Posterior cingulate gyrus (tissue), 11 donors: ENCODE measurements at regions not wholly inside any gene's neighbourhood (a gene's known extent, or its start where the extent isn't known, plus 50 kb on each side); places are given as distances from the start of the nearest gene placed in this dataset.
A peak's percentile ranks its signal among the peaks of the same experiment; 100 is the strongest.
"Not testable (repeated sequence)": the region's sequence is repeated elsewhere in the genome, so short reads cannot be mapped to it uniquely, and the experiment has no call there.

Experiments
- DNase-seq, 10 donors: peaks; one replicate each; pipeline versions ENCODE4 v3.0.0 to v3.0.0-alpha.2; 2020 to 2021; ENCODE audit warnings: mixed read lengths in 3 of 10
- intact Hi-C: fragments of 100-400 bp; cut with DNase I; formaldehyde crosslinking; loops from one replicate; pipeline ENCODE4 v1.15.1; 2023

DNA sequence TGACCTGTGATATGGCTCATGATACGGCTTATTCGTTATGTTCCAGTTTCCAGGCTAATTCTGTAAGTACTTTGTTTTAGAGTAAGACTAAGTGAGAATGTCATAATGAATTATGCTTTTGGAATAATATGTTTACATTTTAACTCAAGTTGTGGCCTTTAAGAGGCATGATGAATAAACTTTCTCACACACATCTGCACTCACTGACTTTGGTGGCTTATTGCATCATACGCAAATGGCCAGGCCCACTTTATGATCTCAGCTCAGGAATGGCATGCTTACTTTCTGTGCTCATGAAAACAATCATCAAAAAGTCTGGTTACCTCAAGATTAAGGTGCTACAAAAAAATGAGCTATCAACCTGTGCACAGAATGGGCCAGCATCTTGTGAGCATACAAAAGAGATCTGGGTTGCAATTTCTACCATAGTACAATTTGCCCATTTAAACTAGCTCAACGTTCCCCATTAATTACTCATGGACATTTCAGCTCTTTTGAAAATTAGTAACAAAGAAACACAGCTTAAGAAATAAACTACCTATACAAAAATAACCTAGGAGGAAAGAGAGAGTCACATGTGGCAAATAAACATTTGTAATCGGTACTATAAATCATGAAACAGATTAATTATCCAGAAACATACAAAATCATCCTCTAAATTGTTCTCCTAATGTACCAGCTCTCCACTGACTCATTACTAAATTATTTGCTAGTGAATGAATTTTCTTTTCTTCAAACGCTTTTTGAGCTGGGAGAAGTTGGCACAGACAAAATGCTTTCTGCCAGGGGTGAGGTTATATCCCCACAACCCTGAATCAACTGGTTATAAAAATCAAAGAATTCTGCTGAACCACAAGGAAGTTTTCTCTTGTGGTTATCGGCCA lies 439.0 kb upstream of the ADAMTS9 start:
- intact Hi-C loops: no loop called here

DNA sequence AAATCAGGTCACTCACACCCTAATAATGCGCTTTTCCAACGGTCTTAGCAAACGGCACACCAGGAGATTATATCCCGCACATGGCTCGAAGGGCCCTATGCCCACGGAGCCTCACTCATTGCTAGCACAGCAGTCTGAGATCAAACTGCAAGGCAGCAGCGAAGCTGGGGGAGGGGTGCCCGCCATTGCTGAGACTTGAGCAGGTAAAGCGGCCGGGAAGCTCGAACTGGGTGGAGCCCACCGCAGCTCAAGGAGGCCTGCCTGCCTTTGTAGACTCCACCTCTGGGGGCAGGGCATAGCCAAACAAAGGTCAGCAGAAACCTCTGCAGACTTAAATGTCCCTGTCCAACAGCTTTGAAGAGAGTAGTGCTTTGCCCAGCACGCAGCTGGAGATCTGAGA lies 432.4 kb upstream of the ADAMTS9 start:
- intact Hi-C loops: not testable (repeated sequence)
- DNase-seq: peak in 1 of 10 donors; percentile 62

More for the DNA sequence above, 439.0 kb upstream of the ADAMTS9 start:
- no peak for DNase-seq

DNA sequence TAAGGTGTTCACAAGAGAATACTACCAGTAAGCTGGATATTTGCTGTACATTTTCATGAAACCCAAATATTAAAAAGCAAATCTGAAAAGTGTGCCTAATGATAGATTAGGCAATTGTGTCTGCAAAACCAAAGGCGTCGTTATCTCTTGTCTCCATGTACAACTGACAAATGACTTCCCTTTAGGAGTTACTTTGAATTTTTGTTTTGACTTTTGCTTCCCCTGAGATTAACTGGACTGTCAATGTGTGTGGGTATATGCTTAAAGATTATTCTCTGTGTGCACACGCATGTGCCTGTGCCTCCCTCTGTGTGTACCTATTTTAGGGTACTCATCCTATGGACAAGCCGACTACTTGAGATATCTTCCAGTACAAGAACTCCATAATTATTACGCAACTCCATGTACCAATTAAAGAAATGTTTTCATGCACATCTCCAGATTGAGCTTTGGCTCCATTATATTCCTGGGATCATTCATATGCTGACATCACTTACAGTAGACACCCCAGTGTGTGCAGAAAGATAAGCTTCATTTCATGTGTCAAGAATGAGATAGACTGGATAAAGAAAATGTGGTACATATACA lies 431.2 kb upstream of the ADAMTS9 start:
- intact Hi-C loops: no loop called here
- no peak for DNase-seq

DNA sequence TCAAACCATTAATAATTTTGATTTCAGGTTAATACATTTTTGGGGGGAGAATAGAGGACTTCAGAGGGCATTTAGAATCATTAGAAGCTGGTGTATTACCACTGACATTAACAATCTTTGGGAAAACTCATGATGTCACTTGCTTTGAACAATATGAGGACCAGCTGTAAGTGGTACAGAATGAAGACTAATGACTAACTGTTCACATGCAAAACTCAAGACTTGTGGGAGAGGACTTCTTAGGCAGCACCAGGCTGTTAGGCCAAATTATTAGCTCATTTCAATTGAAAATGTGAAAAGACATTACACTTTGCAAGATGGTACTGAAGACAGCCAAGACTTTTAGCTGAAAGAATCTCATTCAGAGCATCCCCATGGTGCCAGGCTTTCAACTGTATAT lies 426.2 kb upstream of the ADAMTS9 start:
- intact Hi-C loops: no loop called here
- DNase-seq: no peak

DNA sequence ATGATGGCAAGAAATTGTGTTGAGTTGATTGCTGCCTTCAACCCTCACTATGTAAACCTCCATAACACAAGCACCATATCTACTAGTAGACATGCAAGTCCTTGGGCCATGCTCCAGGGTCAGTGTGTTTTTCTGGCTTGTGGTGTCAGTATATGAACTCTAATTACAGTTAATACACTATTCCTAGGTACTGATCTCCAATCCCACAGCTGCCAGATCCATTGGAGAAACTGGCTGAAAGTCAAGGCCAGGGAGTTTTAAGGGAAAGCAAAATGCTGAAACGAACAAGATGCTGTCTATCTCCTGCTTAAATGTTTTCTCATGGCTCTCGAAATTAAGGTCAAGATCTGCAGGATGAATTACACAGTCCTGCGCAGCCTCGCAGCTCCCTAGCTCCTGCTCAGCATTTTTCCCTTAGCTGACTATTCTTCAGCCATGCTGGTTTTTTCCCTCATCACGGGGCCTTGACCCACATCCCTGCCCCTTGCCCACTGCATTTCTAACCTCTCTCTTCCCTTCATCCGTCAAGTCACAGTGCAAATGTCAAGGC lies 425.0 kb upstream of the ADAMTS9 start:
- DNase-seq: no peak
- intact Hi-C loops: no loop called here

DNA sequence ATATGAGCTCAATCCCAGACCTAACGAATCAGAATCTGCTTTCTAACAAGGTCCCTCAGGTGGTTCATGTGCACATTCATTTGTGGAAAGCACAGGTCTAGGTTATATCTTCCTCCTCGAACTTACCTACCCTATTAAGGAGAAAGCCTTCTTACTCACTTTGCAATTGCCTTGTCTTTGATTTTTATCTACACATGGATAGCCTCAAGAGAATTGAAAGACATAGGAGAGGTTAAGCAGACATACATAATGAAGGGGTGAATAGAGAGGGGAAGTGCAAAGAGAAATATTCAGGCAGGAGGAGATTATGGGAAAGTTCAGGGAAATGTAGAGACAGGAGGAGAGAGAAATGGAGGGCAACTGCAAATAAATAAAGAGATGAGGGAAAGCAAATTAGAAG lies 422.9 kb upstream of the ADAMTS9 start:
- intact Hi-C loops: no loop called here

DNA sequence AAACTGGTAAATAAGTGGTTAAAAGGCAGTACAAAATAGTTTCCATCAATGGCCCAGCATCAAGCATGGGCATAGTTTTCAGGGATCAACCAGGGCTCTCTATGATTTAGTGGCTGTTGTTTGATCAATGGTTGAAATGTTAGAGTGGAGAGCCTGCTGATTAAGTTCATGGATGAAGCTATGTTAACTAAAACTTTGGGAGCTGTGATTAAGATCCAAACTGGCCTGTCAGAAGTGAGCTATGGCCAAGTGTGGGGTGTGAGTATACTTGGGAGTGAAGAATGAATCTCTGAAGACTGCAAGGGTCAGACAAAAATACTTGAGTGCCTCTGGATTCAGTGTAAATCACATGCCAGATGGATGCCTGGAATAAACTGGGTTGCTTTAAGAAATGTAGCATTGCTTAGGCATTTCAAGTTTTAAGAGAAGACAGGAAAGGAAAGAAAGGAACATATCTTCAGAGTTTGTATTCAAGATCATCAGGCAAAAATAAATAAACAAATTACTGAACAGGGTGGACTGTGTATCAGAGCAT lies 422.2 kb upstream of the ADAMTS9 start:
- intact Hi-C loops: no loop called here
- DNase-seq: no peak

More for the DNA sequence above, 422.9 kb upstream of the ADAMTS9 start:
- no peak for DNase-seq

DNA sequence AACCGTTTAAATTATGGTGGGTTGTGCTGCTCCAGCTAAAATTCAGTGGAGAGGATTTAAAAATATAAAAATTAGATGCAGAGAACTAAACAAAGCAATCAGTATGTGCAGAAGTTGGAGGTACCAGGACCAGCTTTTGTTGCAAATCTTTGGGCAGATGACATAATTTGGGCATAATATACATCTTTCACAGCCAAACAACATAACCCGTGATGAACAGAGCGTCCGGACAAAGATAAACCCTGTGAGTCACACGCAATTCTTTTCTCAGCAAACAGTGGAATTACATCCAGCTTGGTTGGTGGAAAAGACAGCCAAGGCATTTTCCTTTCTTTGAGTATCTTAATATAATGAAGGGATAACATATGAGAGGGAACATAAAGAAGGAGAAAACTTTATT lies 419.4 kb upstream of the ADAMTS9 start:
- DNase-seq: no peak
- intact Hi-C loops: no loop called here

DNA sequence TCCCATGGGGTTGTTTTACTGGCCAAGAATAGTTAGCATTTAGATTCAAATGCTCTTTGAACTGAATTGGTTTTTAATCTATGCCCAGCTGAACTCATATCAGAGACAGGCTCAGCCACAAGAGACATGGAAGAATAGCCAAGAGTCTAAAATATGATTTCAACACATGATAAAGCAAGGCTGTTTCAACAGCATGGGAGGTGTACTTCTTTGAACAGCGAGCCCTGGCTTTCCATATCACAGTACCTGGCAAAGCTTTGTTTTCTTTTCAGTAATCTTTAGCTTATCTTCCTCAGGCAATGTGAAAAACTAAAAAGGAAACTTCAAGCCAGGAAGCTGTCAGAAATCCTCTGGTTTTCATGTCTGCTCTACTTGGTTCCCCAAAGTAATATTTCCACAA lies 413.6 kb upstream of the ADAMTS9 start:
- no peak for DNase-seq
- intact Hi-C loops: no loop called here

DNA sequence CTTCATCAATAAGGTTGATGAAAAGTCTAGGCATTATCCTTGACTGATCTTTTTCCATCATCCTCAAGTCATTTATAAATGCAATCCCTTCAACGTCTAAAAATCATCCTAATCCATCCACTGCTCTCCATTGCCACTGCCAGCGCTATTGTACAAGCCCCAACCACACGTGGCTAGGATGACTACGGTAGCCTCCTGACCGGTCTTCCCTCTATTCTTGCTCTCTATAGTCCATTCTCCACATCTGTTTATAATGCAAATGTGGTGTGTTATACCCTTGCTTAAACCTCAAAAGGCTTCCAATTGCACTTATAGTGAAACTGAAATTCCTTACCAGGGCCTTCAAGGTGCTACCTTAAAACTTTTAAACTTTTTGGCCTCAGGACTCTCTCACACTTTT lies 410.6 kb upstream of the ADAMTS9 start:
- DNase-seq: no peak
- intact Hi-C loops: no loop called here

DNA sequence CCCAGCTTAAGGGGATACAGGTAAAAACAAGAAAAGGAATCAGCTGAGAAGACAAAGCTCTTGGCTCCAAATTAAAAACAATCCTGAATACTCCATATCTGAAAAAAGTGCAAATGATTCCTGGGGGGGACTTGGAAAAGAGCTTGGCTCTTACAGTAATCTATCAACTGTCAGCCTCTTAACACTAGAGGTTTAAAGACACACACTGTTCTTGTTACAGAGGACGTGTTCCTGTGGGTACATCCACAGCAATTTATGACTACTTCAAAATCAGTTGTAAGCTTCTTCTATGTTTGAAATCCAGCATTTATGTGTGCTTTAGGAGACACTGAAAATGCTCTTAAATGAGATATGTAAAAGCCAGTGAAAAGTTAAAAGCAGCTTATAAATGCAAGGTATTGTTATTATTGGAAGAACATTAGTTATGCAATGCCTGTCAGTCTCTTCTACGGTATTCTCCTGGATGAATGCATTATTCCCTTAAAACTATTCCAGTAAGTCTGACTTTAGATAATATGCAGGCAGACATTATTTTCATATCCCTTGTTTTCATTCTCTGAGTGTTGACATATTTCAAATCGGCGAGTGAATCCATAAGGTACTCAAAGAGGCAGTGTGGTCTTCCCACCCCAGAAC lies 408.4 kb upstream of the ADAMTS9 start:
- no peak for DNase-seq
- intact Hi-C loops: no loop called here

DNA sequence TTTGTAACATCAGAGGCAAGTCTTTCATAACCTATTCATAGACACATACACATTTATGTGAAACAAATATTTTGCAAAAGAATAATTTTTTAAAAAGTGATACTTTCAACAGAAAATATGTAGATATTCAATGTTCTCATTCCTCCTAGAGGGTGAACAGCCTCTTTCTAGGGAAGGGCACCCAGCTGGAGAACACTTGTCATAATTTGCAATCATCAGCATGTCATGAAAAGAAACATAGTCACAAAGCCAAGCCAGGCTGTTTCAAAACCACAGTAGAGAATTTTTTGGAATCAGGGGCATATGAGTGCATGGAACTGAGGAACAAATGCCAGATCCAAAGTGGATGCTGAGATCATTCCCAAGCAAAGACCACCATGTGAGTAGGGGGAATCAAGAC lies 406.9 kb upstream of the ADAMTS9 start:
- intact Hi-C loops: no loop called here
- DNase-seq: no peak

DNA sequence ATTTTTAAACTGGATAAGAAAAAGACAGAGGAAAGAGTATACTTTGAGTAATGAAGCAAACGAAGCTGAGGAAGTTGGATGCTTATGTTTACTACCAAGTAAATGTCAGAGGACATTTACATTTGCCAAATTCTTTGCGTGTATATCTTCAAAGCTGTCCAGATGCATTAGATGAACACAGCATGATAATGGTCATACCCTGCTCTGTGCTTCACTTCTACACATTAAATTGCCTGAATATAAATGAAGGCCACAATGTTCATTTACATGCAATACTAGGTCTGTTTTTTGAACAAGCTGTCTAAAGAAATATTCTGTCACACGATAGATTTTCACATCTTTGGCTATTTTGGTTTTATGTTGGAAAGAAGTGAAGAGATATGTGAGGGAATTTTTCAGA lies 405.8 kb upstream of the ADAMTS9 start:
- intact Hi-C loops: no loop called here
- DNase-seq: no peak

DNA sequence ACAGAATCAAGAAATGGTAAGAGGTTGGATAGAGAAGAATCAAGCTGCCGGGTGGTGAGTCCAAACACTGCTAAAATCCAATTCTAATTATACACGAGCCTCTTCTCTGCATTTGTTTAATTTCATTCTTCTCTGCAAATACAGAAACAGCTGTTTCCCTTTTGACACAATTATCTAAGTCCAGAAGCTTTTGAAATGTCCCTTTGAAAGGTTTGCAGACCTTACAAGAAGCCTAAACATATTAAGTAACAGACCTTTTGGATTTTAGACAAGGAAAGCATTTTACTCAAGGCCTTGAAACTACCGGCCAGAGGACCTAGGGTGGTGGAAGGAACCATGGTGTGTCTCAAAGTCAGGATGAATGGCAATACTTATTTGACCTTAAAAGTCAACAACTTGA lies 403.8 kb upstream of the ADAMTS9 start:
- no peak for DNase-seq
- intact Hi-C loops: no loop called here

DNA sequence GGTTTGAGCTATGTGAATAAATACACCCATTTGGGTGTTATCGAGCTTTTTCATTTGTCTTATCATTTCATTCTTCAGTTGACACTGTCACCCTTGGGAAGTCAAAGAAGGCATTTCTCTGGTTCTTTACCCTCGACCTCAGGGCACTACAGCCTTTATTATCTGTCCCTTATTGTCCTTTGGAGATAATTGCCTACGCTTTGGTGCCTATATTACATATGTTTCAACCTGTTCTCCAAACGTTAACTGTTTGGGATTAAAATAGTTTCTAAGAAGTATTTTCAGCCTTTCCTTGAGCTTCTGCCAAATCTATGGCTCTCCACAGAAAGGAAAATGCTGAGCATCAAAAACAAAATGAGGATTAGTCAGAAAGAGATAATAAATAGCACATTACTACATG lies 395.4 kb upstream of the ADAMTS9 start:
- intact Hi-C loops: no loop called here

DNA sequence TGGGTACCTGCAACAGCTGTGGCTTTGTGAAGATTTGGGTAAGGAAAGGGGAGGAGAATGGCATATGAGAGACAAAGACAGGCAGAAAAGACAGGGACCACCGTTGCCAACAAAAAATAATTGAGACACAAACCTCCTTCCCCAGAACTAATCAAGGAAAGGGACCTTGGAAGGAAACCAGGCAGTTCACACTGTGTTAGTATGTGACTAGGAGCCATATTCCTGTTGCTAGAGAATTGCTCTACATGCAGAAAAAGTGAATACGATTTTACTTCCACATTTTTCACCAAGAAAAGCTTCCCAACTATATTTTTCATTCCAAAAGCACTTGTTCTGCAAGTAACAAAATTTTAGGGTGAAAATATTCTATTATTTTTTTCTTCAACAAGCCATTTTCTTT lies 393.7 kb upstream of the ADAMTS9 start:
- no peak for DNase-seq
- intact Hi-C loops: no loop called here

More for the DNA sequence above, 395.4 kb upstream of the ADAMTS9 start:
- no peak for DNase-seq

DNA sequence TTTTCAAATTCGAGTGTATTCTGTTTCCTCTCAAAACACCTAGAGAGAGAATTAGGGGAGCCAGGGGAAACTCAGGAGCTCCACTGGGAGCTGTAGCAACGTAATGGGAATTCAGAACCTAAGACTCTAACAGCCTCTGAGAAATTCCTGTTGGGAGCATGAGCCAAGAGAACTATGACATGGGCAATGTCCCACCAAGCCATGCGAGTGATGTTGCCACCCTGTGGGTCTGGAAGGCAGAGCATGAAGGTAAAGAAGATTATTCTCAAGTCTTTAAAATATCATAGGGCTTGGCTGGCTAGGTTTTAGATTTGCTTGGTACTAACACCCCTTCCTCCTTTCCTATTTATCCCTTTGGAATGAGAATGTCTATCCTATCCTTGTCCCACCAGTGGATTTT lies 392.6 kb upstream of the ADAMTS9 start:
- intact Hi-C loops: no loop called here
- DNase-seq: no peak

DNA sequence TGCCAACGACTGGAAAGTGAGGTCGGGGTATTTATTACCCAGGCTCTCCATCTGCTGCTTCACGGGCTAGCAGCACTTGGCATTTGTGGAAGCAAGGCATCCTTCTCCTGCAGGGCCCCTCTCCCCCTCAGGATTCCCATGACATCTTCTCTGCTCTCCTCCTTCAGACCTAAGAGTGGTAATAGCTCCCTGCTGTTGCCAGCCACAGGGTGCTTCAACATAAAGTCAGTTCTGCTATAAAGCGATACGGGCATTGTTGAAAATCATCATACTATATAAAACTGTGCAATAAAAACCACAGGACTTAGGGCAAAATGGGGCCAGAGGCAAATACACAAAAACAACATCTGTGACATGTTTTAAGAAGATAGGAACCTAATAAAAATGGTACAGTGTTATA lies 391.8 kb upstream of the ADAMTS9 start:
- intact Hi-C loops: no loop called here
- no peak for DNase-seq

DNA sequence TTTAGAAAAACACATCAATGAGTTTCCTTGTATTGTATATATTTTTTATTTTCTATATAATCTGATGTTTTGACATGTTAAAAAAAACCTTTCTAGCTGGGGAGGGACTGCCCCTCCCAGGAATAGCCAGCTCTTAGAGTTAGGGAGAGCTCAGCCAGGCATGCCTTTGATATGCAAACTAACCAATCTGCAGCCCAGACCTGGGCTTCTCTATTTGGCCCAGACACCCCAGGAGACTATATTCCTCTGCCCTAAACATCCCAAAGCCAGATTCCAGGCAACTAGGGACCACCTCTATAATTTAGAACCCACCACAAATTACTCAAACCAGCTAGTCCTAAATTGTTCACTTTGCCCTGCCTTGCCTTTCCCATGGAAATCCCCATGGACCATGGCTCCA lies 390.9 kb upstream of the ADAMTS9 start:
- intact Hi-C loops: no loop called here
- DNase-seq: no peak

DNA sequence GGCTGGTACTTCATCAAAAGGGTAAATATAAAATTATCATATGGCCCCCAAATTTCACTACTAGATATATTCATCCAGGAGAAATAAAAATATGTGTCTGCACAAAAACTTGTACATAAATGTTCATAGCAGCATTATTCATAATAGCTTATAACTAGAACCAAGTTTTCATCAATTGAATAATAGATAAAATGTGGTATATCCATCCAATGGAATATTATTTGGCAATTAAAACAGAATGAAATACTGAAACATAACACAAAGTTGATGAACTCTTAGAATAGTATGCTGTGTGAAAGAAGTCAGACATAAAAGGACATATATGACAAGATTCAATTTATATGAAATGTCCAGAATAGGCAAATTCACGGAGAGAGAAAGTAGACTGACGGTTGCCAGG lies 389.3 kb upstream of the ADAMTS9 start:
- no peak for DNase-seq
- intact Hi-C loops: no loop called here

DNA sequence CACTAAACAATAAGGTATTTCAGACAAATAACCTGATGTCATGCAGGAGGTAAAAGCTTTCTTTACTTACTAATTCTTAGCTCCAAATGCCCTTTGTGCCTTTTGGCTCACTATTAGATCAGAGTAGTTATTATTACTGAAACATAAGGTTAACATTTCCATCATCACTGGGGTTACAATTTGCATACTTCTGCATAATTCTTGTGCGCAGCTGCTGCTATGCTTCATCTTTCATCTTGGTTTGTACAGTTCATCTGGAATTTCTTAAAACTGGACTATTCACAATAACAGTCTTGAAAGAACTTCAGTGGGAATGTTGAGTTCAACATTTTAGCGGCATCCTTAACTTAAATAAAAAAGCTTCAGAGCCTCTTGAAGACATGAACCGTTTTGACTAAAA lies 383.2 kb upstream of the ADAMTS9 start:
- intact Hi-C loops: no loop called here
- DNase-seq: no peak
